ENCODE measurements at regions not wholly inside any gene's neighbourhood (a gene's known extent, or its start where the extent isn't known, plus 50 kb on each side); places are given as distances from the start of the nearest gene placed in this dataset.
A peak's percentile ranks its signal among the peaks of the same experiment; 100 is the strongest.

- CTCF ChIA-PET, result no interaction called here
- H3K27me3 Mint-ChIP-seq, result no peaks in the 10 kb centered on the region
- no peaks in the 10 kb centered on the region for H3K36me3 Mint-ChIP-seq
- H3K9me3 Mint-ChIP-seq, result peaks cover 4% of the 10 kb centered on the region
- H3K4me1 Mint-ChIP-seq, result peaks cover 23% of the 10 kb centered on the region
- peak overlapping the region; percentile 17 for H3K4me3 Mint-ChIP-seq
- peak overlapping the region; percentile 90 for H3K27ac Mint-ChIP-seq
- no peak for DNase-seq
Observed at GRCh38 chr9:102049586-102050246, 311.3 kb upstream of the GRIN3A start.

GRCh38 chr9:102047549-102047948 lies 309.1 kb upstream of the GRIN3A start:
- Mint-ChIP-seq H3K4me3 (no peak overlapping the region), H3K4me1 (peaks cover 23% of the 10 kb centered on the region), H3K9me3 (peaks cover 2% of the 10 kb centered on the region), H3K27ac (no peak overlapping the region), H3K27me3 (no peaks in the 10 kb centered on the region), H3K36me3 (no peaks in the 10 kb centered on the region)
- CTCF ChIA-PET, result no interaction called here
- no peak for DNase-seq

- H3K36me3 Mint-ChIP-seq, result no peaks in the 10 kb centered on the region
- peaks cover 6% of the 10 kb centered on the region for H3K4me1 Mint-ChIP-seq
- no peak overlapping the region for H3K27ac Mint-ChIP-seq
- CTCF ChIA-PET, result interaction anchor here (0.6 kb wide), 1 partner anchor 153 kb away, joined by 3 read pairs; no protein-coding TSS in a partner anchor
- H3K27me3 Mint-ChIP-seq, result no peaks in the 10 kb centered on the region
- DNase-seq, result no peak
- H3K9me3 Mint-ChIP-seq, result peaks cover 2% of the 10 kb centered on the region
- H3K4me3 Mint-ChIP-seq, result no peak overlapping the region
Observed at GRCh38 chr9:102044133-102044532, 305.7 kb upstream of the GRIN3A start.

- H3K27ac Mint-ChIP-seq, result no peak overlapping the region
- peaks cover 2% of the 10 kb centered on the region for H3K9me3 Mint-ChIP-seq
- H3K36me3 Mint-ChIP-seq, result no peaks in the 10 kb centered on the region
- no peak overlapping the region for H3K4me3 Mint-ChIP-seq
- H3K27me3 Mint-ChIP-seq, result no peaks in the 10 kb centered on the region
- CTCF ChIA-PET, result no interaction called here
- DNase-seq, result no peak
- no peaks in the 10 kb centered on the region for H3K4me1 Mint-ChIP-seq
Observed at GRCh38 chr9:102038006-102038405, 299.6 kb upstream of the GRIN3A start.

- H3K27ac Mint-ChIP-seq, result no peak overlapping the region
- H3K36me3 Mint-ChIP-seq, result no peaks in the 10 kb centered on the region
- H3K4me3 Mint-ChIP-seq, result no peak overlapping the region
- no peaks in the 10 kb centered on the region for H3K27me3 Mint-ChIP-seq
- no peaks in the 10 kb centered on the region for H3K9me3 Mint-ChIP-seq
- CTCF ChIA-PET, result no interaction called here
- no peaks in the 10 kb centered on the region for H3K4me1 Mint-ChIP-seq
- no peak for DNase-seq
Observed at GRCh38 chr9:102035929-102036328, 297.5 kb upstream of the GRIN3A start.

- H3K36me3 Mint-ChIP-seq, result no peaks in the 10 kb centered on the region
- no peaks in the 10 kb centered on the region for H3K27me3 Mint-ChIP-seq
- no peaks in the 10 kb centered on the region for H3K4me1 Mint-ChIP-seq
- CTCF ChIA-PET, result no interaction called here
- no peak overlapping the region for H3K27ac Mint-ChIP-seq
- DNase-seq, result no peak
- H3K9me3 Mint-ChIP-seq, result no peaks in the 10 kb centered on the region
- H3K4me3 Mint-ChIP-seq, result no peak overlapping the region
Observed at GRCh38 chr9:102032614-102033013, 294.2 kb upstream of the GRIN3A start.

GRCh38 chr9:102000956-102001355 lies 262.5 kb upstream of the GRIN3A start:
- Mint-ChIP-seq H3K9me3 (no peaks in the 10 kb centered on the region), H3K4me1 (no peaks in the 10 kb centered on the region), H3K27me3 (no peaks in the 10 kb centered on the region), H3K4me3 (no peak overlapping the region), H3K27ac (no peak overlapping the region), H3K36me3 (no peaks in the 10 kb centered on the region)
- no peak for DNase-seq
- CTCF ChIA-PET, result no interaction called here

- H3K27me3 Mint-ChIP-seq, result no peaks in the 10 kb centered on the region
- no peak for DNase-seq
Observed at GRCh38 chr9:101999441-101999840, 261.0 kb upstream of the GRIN3A start.

GRCh38 chr9:101995231-101995630 lies 256.8 kb upstream of the GRIN3A start:
- Mint-ChIP-seq H3K4me3 (no peak overlapping the region), H3K9me3 (no peaks in the 10 kb centered on the region), H3K27ac (no peak overlapping the region), H3K27me3 (no peaks in the 10 kb centered on the region), H3K36me3 (no peaks in the 10 kb centered on the region), H3K4me1 (no peaks in the 10 kb centered on the region)
- DNase-seq, result no peak
- CTCF ChIA-PET, result no interaction called here

More at GRCh38 chr9:101999441-101999840, 261.0 kb upstream of the GRIN3A start:
- H3K9me3 Mint-ChIP-seq, result no peaks in the 10 kb centered on the region
- H3K4me3 Mint-ChIP-seq, result no peak overlapping the region
- no peaks in the 10 kb centered on the region for H3K4me1 Mint-ChIP-seq
- H3K27ac Mint-ChIP-seq, result no peak overlapping the region
- CTCF ChIA-PET, result no interaction called here
- no peaks in the 10 kb centered on the region for H3K36me3 Mint-ChIP-seq

GRCh38 chr9:101993771-101994170 lies 255.3 kb upstream of the GRIN3A start:
- Mint-ChIP-seq H3K27ac (no peak overlapping the region), H3K36me3 (no peaks in the 10 kb centered on the region), H3K4me3 (no peak overlapping the region), H3K27me3 (no peaks in the 10 kb centered on the region), H3K9me3 (no peaks in the 10 kb centered on the region), H3K4me1 (no peaks in the 10 kb centered on the region)
- no peak for DNase-seq
- CTCF ChIA-PET, result no interaction called here

GRCh38 chr9:101991926-101992325 lies 253.5 kb upstream of the GRIN3A start:
- H3K36me3 Mint-ChIP-seq, result no peaks in the 10 kb centered on the region
- CTCF ChIA-PET, result no interaction called here
- H3K4me3 Mint-ChIP-seq, result no peak overlapping the region
- H3K4me1 Mint-ChIP-seq, result no peaks in the 10 kb centered on the region
- no peak for DNase-seq
- H3K27ac Mint-ChIP-seq, result no peak overlapping the region
- H3K9me3 Mint-ChIP-seq, result no peaks in the 10 kb centered on the region
- H3K27me3 Mint-ChIP-seq, result no peaks in the 10 kb centered on the region

- no peak overlapping the region for H3K27ac Mint-ChIP-seq
- no peaks in the 10 kb centered on the region for H3K27me3 Mint-ChIP-seq
- CTCF ChIA-PET, result no interaction called here
- no peak for DNase-seq
- no peaks in the 10 kb centered on the region for H3K9me3 Mint-ChIP-seq
- no peaks in the 10 kb centered on the region for H3K4me1 Mint-ChIP-seq
- no peaks in the 10 kb centered on the region for H3K36me3 Mint-ChIP-seq
- no peak overlapping the region for H3K4me3 Mint-ChIP-seq
Observed at GRCh38 chr9:101977614-101978210, 239.3 kb upstream of the GRIN3A start.

- Mint-ChIP-seq H3K4me3 (no peak overlapping the region), H3K4me1 (no peaks in the 10 kb centered on the region), H3K9me3 (no peaks in the 10 kb centered on the region), H3K27me3 (no peaks in the 10 kb centered on the region), H3K36me3 (no peaks in the 10 kb centered on the region), H3K27ac (no peak overlapping the region)
- DNase-seq, result no peak
- CTCF ChIA-PET, result no interaction called here
Observed at GRCh38 chr9:101970609-101971008, 232.2 kb upstream of the GRIN3A start.

GRCh38 chr9:101968392-101968791 lies 229.9 kb upstream of the GRIN3A start:
- no peak overlapping the region for H3K27ac Mint-ChIP-seq
- DNase-seq, result no peak
- no peaks in the 10 kb centered on the region for H3K27me3 Mint-ChIP-seq
- no peaks in the 10 kb centered on the region for H3K9me3 Mint-ChIP-seq
- CTCF ChIA-PET, result no interaction called here
- H3K4me3 Mint-ChIP-seq, result no peak overlapping the region
- H3K36me3 Mint-ChIP-seq, result no peaks in the 10 kb centered on the region
- no peaks in the 10 kb centered on the region for H3K4me1 Mint-ChIP-seq

GRCh38 chr9:101966691-101967090 lies 228.2 kb upstream of the GRIN3A start:
- Mint-ChIP-seq H3K27ac (no peak overlapping the region), H3K4me1 (no peaks in the 10 kb centered on the region), H3K27me3 (no peaks in the 10 kb centered on the region), H3K36me3 (no peaks in the 10 kb centered on the region), H3K4me3 (no peak overlapping the region), H3K9me3 (no peaks in the 10 kb centered on the region)
- CTCF ChIA-PET, result no interaction called here
- DNase-seq, result no peak
